HUES64 (cell line): ENCODE measurements at regions not wholly inside any gene's neighbourhood (a gene's known extent, or its start where the extent isn't known, plus 50 kb on each side); places are given as distances from the start of the nearest gene placed in this dataset.

ENCODE experiments used
- H3K27ac ChIP-seq: 2 replicates; pipeline ENCODE4 v1.7.0; 2013; ENCODE audit warnings: low read depth, low read length, inconsistent platforms
- H3K27me3 ChIP-seq: 2 replicates; pipeline ENCODE4 v1.6.1; 2013; ENCODE audit warnings: mild to moderate bottlenecking, low read length; ENCODE audit not compliant: insufficient read depth
- H3K36me3 ChIP-seq: 2 replicates; pipeline ENCODE4 v1.6.1; 2013; ENCODE audit warnings: mild to moderate bottlenecking, low read length; ENCODE audit not compliant: insufficient read depth
- H3K4me1 ChIP-seq: 2 replicates; pipeline ENCODE4 v1.6.1; 2013; ENCODE audit warnings: mild to moderate bottlenecking, low read length, moderate library complexity; ENCODE audit not compliant: insufficient read depth
- H3K4me3 ChIP-seq: 2 replicates; pipeline ENCODE4 v1.5.1; 2013; ENCODE audit warnings: mild to moderate bottlenecking, low read length, moderate library complexity
- H3K9ac ChIP-seq: 2 replicates; pipeline ENCODE4 v1.6.1; 2013; ENCODE audit warnings: mild to moderate bottlenecking, low read depth, low read length
- H3K9me3 ChIP-seq: 2 replicates; pipeline ENCODE4 v1.6.1; 2013; ENCODE audit warnings: low read depth, low read length; ENCODE audit not compliant: insufficient read depth
- WGBS: fragments of 150-250, 120-280 bp; methylation state at CpG from one replicate; pipeline ENCODE4 v1.1.7; 2013; ENCODE audit warnings: missing lambda C conversion rate; 5-methylcytosine and 5-hydroxymethylcytosine counted together

- H3K9ac ChIP-seq = no peak overlapping the region
- no peak overlapping the region for H3K27ac ChIP-seq
- H3K4me1 ChIP-seq = peaks cover 20% of the 10 kb centered on the region; the same call in 1 of the 2 replicates
- H3K4me3 ChIP-seq = no peak overlapping the region
- WGBS = 95% methylated on average over 23 of the region's 23 CpGs
- H3K27me3 ChIP-seq = no peaks in the 10 kb centered on the region
- H3K36me3 ChIP-seq = no peaks in the 10 kb centered on the region
- no peaks in the 10 kb centered on the region for H3K9me3 ChIP-seq
Measured at GRCh38 chr5:33297760-33298216, 143.0 kb upstream of the TARS1 start.

- WGBS = 60% methylated on average over 5 of the region's 5 CpGs
- no peak overlapping the region for H3K4me3 ChIP-seq
- peaks cover 20% of the 10 kb centered on the region; the same call in 1 of the 2 replicates for H3K4me1 ChIP-seq
- H3K9me3 ChIP-seq = no peaks in the 10 kb centered on the region
- H3K27ac ChIP-seq = no peak overlapping the region
- H3K9ac ChIP-seq = no peak overlapping the region
- H3K36me3 ChIP-seq = no peaks in the 10 kb centered on the region
- H3K27me3 ChIP-seq = no peaks in the 10 kb centered on the region
Measured at GRCh38 chr5:33299621-33300208, 141.1 kb upstream of the TARS1 start.

GRCh38 chr5:33300209-33300742 is 140.5 kb upstream of the TARS1 start:
- H3K9me3 ChIP-seq = no peaks in the 10 kb centered on the region
- H3K9ac ChIP-seq = no peak overlapping the region
- H3K4me3 ChIP-seq = no peak overlapping the region
- H3K27me3 ChIP-seq = no peaks in the 10 kb centered on the region
- H3K36me3 ChIP-seq = no peaks in the 10 kb centered on the region
- H3K27ac ChIP-seq = no peak overlapping the region
- WGBS = 64% methylated on average over 3 of the region's 3 CpGs
- H3K4me1 ChIP-seq = peaks cover 20% of the 10 kb centered on the region; the same call in 1 of the 2 replicates

- Histone ChIP-seq H3K9me3 (no peaks in the 10 kb centered on the region), H3K4me3 (no peak overlapping the region), H3K4me1 (peaks cover 20% of the 10 kb centered on the region; the same call in 1 of the 2 replicates), H3K36me3 (no peaks in the 10 kb centered on the region), H3K27me3 (no peaks in the 10 kb centered on the region), H3K9ac (no peak overlapping the region), H3K27ac (no peak overlapping the region)
- no CpG with 5 or more reads among the region's 1 CpG for WGBS
Measured at GRCh38 chr5:33303579-33304095, 137.1 kb upstream of the TARS1 start.

- Histone ChIP-seq H3K27me3 (no peaks in the 10 kb centered on the region), H3K27ac (no peak overlapping the region), H3K9ac (no peak overlapping the region), H3K9me3 (no peaks in the 10 kb centered on the region), H3K4me1 (peaks cover 12% of the 10 kb centered on the region; the same call in 1 of the 2 replicates), H3K4me3 (no peak overlapping the region), H3K36me3 (no peaks in the 10 kb centered on the region)
- 97% methylated on average over 1 of the region's 1 CpG for WGBS
Measured at GRCh38 chr5:33304601-33305000, 136.2 kb upstream of the TARS1 start.

GRCh38 chr5:33305572-33305971 is 135.2 kb upstream of the TARS1 start:
- no peaks in the 10 kb centered on the region for H3K9me3 ChIP-seq
- peaks cover 3% of the 10 kb centered on the region; the same call in 1 of the 2 replicates for H3K4me1 ChIP-seq
- no peak overlapping the region for H3K4me3 ChIP-seq
- H3K27me3 ChIP-seq = no peaks in the 10 kb centered on the region
- no peak overlapping the region for H3K9ac ChIP-seq
- no peak overlapping the region for H3K27ac ChIP-seq
- H3K36me3 ChIP-seq = no peaks in the 10 kb centered on the region
- WGBS = 93% methylated on average over 3 of the region's 3 CpGs

- H3K9me3 ChIP-seq = no peaks in the 10 kb centered on the region
- H3K27ac ChIP-seq = no peak overlapping the region
- no peak overlapping the region for H3K9ac ChIP-seq
- no peaks in the 10 kb centered on the region for H3K27me3 ChIP-seq
- H3K36me3 ChIP-seq = no peaks in the 10 kb centered on the region
- H3K4me1 ChIP-seq = no peaks in the 10 kb centered on the region
- no peak overlapping the region for H3K4me3 ChIP-seq
Measured at GRCh38 chr5:33306758-33307157, 134.0 kb upstream of the TARS1 start.

- Histone ChIP-seq H3K36me3 (no peaks in the 10 kb centered on the region), H3K27ac (no peak overlapping the region), H3K27me3 (no peaks in the 10 kb centered on the region), H3K9ac (no peak overlapping the region), H3K4me3 (no peak overlapping the region), H3K9me3 (0 out of 2 replicates have a peak, but pooled peaks cover 3% of the 10 kb centered on the region), H3K4me1 (no peaks in the 10 kb centered on the region)
- 88% methylated on average over 1 of the region's 1 CpG for WGBS
Measured at GRCh38 chr5:33308586-33308985, 132.2 kb upstream of the TARS1 start.

GRCh38 chr5:33309068-33309467 is 131.7 kb upstream of the TARS1 start:
- Histone ChIP-seq H3K9ac (no peak overlapping the region), H3K9me3 (0 out of 2 replicates have a peak, but pooled peaks cover 3% of the 10 kb centered on the region), H3K27me3 (no peaks in the 10 kb centered on the region), H3K27ac (no peak overlapping the region), H3K4me1 (no peaks in the 10 kb centered on the region), H3K36me3 (no peaks in the 10 kb centered on the region), H3K4me3 (no peak overlapping the region)
- WGBS = 90% methylated on average over 2 of the region's 2 CpGs

- H3K36me3 ChIP-seq = no peaks in the 10 kb centered on the region
- no peaks in the 10 kb centered on the region for H3K4me1 ChIP-seq
- 0 out of 2 replicates have a peak, but pooled peaks cover 3% of the 10 kb centered on the region for H3K9me3 ChIP-seq
- H3K9ac ChIP-seq = no peak overlapping the region
- H3K4me3 ChIP-seq = no peak overlapping the region
- WGBS = 91% methylated on average over 3 of the region's 3 CpGs
- H3K27me3 ChIP-seq = no peaks in the 10 kb centered on the region
- no peak overlapping the region for H3K27ac ChIP-seq
Measured at GRCh38 chr5:33309536-33310345, 131.0 kb upstream of the TARS1 start.

GRCh38 chr5:33310451-33310850 is 130.3 kb upstream of the TARS1 start:
- no peak overlapping the region for H3K4me3 ChIP-seq
- H3K36me3 ChIP-seq = no peaks in the 10 kb centered on the region
- no peak overlapping the region for H3K27ac ChIP-seq
- no peaks in the 10 kb centered on the region for H3K27me3 ChIP-seq
- 96% methylated on average over 2 of the region's 2 CpGs for WGBS
- H3K4me1 ChIP-seq = no peaks in the 10 kb centered on the region
- H3K9ac ChIP-seq = no peak overlapping the region
- 0 out of 2 replicates have a peak, but pooled peaks cover 3% of the 10 kb centered on the region for H3K9me3 ChIP-seq
